Right ventricle myocardium superior (tissue), 1 donor: ENCODE measurements at regions not wholly inside any gene's neighbourhood (a gene's known extent, or its start where the extent isn't known, plus 50 kb on each side); places are given as distances from the start of the nearest gene placed in this dataset.

Experiments used
- ATAC-seq: fragments of 200-7000 bp; cut with Tn5 transposase; one replicate; pipeline ENCODE4 v1.9.1; 2020; ENCODE audit warnings: mild to moderate bottlenecking; ENCODE audit not compliant: poor library complexity
- DNase-seq: peaks from one replicate; pipeline ENCODE4 v3.0.0-alpha.2; 2020
- intact Hi-C: fragments of 100-400 bp; cut with DNase I; formaldehyde crosslinking; loops from one replicate; pipeline ENCODE4 v1.11.2; 2022
- donor health status: DM: no; HTN: yes; CAD: no; lungs with severe emphysema.

- ATAC-seq (no peak), DNase-seq (no peak)
- intact Hi-C loops = no loop called here
These were observed 231.6 kb downstream of the CASP12 start for GRCh38 chr11:104666624-104667023.

- DNase-seq (no peak), ATAC-seq (peak; percentile 55)
- intact Hi-C loops = no loop called here
These were observed 232.6 kb downstream of the CASP12 start for GRCh38 chr11:104665641-104666040.

DNA sequence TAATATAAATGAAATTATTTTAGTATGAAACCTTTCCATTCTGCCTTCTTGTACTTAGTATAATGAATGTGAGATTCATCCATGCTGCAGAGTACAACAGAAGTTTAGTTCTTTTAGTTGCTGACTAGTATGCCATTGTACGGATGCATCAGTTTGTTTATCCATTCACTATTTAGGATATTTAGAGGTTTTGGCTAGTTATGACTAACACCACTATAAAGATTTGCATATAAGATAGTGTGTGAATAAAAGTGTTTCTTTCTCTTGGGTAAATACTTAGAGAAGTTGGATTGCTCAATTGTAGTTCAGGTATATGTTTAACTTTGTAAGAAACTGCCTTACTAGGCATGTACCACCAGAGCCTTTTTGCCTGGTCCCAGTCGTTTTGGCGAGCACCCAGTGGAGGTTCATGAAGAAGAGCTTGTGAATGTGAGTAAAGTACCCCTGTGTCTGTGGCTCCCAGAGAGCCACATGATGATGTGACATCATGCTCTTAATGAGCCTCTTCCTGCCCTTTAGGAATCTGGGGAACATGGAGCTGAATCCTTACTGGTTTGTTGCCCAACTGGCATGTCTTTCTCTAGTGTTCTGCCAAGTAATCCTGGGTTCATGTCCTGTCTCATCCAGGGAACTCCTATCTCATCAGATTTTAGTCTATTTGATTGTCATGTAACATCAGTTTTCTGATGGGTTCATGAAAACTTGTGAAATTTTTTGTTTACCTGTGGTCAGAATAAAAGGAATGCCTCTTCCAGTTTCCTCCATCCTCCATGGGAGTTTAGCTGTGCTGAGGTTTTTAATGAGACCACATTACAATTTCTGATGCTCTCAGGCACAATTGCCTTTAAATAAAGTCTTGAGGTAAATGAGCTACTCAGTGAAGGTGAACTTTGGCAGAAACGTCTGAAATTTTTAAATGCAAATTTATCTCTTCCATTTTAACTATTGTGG lies 234.8 kb downstream of the CASP12 start:
- intact Hi-C loops = no loop called here
- DNase-seq (no peak), ATAC-seq (no peak)

- ATAC-seq = no peak
- DNase-seq = no peak
These were observed 236.4 kb downstream of the CASP12 start for GRCh38 chr11:104661901-104662300.

DNA sequence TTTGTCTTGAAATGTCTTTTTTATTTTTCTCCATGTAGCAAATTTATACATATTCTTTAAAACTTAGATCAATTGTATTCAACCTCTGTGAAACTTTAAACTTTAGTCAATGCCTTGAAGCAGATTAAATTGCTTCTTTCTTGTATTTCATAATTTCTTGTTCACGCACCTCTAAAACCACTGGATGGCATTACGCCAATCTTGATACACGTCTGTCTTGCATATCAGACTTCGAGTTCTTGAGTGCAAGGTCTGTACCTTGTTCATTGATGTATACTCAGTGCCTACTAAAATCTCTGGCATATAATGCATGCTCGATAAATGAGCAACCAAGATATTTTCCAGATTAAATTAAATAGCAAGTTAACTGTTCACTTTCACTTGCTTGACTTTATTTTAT lies 236.8 kb downstream of the CASP12 start:
- no peak for DNase-seq
- ATAC-seq = no peak
- intact Hi-C loops = no loop called here

More at GRCh38 chr11:104661901-104662300, 236.4 kb downstream of the CASP12 start:
- intact Hi-C loops = no loop called here

DNA sequence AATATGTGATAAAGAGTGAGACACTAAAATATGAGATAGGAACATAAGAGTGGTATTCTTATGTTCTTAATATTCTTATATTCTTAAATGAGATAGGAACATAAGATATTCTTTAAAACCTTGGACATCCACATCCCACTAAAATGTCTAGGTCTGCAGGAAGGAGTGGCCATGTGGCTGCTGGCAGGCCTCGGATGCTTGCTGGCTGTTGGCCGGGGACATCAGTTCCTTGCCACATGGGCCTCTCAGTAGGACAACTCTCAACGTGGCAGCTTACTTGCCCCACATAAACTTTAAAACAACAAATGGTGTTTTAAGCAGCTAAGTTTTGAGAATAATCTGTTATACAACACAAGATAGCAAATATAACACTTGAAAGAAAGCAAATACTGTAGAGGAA lies 240.1 kb downstream of the CASP12 start:
- ATAC-seq (no peak), DNase-seq (no peak)
- intact Hi-C loops = no loop called here

DNA sequence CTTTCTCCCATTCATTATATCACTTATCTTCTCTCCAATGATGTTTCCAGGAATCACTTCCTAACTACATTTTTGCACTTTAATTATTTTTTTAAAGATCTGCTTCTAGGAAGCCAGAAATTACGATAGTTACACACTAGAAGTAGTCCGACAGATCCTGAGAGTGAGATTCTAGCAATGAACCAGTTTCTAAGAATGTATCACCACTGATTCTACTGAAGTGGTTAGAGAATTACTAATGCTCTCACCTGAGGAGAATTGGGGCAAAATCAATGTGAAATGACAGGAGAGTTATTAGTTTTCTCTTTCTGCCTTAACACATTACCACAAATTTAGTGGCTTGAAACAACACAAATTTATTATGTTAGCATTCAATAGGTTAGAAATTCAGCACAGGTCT lies 241.2 kb downstream of the CASP12 start:
- intact Hi-C loops = no loop called here
- ATAC-seq = no peak
- no peak for DNase-seq

GRCh38 chr11:104655066-104655465 lies 243.2 kb downstream of the CASP12 start:
- intact Hi-C loops = no loop called here

DNA sequence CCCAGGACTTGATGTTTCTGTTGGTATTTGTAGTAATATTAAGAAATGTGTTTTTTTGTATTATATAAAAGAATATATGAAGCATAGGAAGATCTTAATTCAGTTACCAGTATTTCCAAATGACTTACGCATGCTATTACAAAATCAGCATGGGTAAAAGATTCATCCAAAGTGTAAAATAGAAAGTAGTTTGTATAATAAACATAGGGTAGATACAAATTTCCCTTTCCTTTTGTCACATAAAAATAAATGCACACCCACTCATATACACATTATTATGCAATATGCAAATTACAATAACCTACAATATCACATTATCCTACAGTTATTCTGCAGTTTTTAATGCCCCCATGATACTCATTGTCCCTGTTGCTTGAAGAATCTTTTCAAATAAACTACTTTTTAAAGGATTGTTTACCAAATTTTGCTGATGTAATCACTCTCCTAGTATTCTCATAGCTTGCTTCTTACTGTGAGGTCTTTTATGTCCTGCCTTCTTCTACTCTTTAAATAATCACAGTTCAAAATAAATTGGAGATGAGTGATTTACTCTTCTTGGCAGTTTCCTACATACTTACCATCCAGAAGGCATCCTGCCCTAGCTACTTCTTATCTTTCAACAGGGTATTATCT lies 244.0 kb downstream of the CASP12 start:
- intact Hi-C loops = no loop called here
- ATAC-seq = no peak

More at GRCh38 chr11:104655066-104655465, 243.2 kb downstream of the CASP12 start:
- no peak for DNase-seq
- no peak for ATAC-seq

DNA sequence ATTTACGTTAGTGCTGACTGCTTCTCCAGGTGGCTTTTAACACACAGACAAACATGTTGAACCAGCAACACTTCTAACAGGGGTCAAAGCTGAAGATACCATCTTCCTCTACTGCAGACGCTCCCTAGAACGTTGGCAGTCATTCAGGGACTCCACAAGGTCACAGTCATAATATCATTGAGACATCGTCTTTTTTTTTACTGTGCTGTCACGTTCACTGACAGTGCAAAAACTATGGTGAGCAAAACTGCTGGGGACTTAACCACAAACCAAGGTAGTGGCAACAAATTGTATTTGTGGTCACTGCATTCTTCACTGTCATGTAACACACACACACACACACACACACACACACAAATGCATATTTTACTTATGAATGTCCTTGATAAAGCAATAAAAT lies 244.9 kb downstream of the CASP12 start:
- no peak for DNase-seq
- intact Hi-C loops = no loop called here
- no peak for ATAC-seq

More for the DNA sequence above, 244.0 kb downstream of the CASP12 start:
- no peak for DNase-seq

DNA sequence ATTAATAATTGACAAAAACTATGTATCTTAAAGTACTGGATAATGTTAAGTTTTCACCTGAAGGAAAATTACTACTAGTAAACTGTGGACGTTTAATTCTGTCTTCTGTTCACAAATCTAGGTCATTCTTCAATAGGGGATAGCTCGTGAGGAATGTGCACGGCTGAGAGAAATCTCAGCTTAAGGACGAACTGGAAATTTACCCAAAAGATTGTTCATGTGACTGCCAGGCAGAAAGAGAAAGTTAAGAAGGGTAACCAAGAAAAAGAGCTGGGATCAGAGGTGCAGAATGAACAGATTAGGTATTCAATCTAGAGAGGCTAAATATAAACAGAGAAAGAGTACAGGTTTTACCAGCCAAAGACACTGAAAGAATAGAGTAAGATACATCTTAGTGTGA lies 245.3 kb downstream of the CASP12 start:
- intact Hi-C loops = no loop called here
- ATAC-seq = no peak
- no peak for DNase-seq

- DNase-seq (no peak), ATAC-seq (no peak)
- intact Hi-C loops = no loop called here
These were observed 248.0 kb downstream of the CASP12 start for GRCh38 chr11:104650234-104650633.

GRCh38 chr11:104649002-104649401 lies 249.3 kb downstream of the CASP12 start:
- intact Hi-C loops = no loop called here

DNA sequence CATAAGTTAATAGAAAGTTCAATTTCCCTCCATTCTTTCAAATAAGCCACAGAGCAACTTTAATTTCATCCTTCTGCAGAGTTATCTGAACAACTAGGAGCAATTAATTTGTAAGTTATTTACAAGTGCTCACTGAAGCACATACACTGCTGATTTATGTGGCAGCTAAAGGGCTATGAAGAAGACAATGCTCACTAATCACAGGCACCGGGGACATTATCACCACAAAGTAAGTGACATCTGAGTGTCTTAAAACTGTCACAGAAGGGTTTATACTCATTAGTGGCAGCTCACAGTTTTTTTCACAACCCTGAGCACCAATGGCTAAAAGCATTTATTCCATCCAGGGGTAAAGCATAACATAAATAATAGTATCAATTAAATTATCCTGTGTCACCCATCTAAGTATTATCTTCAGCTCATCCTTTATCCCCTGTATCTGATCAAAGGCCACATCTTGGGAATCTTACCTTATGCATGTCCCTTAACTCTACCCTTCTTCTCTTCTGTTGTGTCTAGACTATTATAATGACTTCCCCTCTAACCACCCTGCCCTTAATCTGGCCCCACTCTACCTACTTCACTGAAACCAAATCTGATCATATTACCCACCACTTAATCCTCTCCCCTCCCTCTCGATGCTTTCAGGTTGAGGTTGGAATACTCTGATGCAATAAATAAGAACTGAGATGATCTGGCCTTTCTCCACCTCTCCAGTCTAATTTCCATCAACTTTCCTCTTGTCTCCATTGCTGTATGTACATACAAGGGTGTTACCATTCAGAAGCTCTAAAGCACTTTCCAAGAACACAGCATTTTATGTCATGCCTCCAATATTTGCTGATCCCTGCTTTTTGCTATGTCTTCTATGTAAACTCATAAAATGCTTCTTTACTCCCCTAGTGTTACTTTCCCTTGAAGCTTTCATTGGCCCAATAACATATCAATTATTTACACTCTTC lies 252.7 kb downstream of the CASP12 start:
- intact Hi-C loops = no loop called here
- DNase-seq (no peak), ATAC-seq (no peak)

More at GRCh38 chr11:104649002-104649401, 249.3 kb downstream of the CASP12 start:
- ATAC-seq (no peak), DNase-seq (no peak)

DNA sequence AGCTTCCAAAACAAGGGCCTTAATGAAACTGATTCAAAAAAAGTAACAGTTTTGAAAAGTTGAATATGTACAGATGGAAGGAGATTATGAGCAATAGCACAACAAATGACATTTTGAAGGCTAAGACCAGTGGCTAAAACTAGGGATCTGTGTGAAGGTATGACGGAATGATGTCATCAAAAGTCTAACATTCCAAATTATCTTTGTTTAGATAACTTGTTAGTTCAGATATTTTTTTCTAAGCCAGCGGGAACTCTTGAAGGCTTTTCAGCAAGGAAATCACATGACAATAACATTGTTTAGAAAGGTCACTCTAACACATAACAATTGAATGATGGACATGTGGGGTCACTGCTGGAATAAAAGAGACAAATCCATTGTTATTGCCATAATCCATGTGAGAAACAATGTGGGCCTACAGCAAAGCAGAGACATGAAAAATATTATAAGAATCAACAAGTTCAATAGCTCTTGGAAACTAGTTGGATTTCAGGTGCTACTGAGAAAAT lies 260.5 kb downstream of the CASP12 start:
- intact Hi-C loops = no loop called here
- ATAC-seq = no peak
- DNase-seq = no peak

DNA sequence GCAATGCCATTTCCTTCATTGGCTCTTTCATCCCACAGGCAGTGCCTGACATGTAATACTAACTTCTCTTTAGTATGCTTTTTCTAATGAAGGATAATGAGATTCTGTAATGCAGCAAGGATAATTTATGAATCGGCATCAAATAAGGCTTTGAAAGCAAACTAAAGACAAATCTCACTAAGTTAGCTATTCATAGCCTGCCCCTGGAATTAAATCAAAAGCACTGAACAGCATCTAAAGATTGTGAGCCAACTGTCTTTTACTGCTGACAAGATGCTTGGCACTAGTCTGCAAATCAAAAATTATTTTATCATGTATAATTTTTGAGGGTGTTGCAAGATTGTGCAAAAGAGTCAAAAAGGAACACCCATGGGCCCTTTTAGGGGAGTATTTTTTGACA lies 265.0 kb downstream of the CASP12 start:
- intact Hi-C loops = no loop called here
- ATAC-seq (no peak), DNase-seq (no peak)

- ATAC-seq = no peak
- DNase-seq = no peak
- intact Hi-C loops = no loop called here
These were observed 267.9 kb downstream of the CASP12 start for GRCh38 chr11:104630352-104630751.

DNA sequence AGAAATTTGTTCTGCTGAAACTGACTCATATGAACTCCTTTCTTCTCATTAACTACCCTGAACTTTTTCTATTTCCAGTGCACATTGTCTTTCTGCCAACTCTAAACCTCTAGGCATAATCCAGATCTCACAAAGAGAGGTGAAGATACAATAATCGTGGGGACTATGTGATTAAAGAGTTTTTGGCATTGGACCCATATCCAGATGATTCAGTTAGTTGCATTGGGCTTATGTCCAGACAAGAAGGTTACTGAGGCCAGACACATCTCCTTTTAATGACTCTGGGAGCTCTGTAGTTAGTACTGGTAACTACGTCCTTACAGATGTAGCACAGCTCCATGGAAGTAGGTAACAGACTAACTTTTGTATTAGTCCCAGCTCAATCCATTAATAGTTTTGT lies 273.0 kb downstream of the CASP12 start:
- ATAC-seq (no peak), DNase-seq (no peak)
- intact Hi-C loops = no loop called here

DNA sequence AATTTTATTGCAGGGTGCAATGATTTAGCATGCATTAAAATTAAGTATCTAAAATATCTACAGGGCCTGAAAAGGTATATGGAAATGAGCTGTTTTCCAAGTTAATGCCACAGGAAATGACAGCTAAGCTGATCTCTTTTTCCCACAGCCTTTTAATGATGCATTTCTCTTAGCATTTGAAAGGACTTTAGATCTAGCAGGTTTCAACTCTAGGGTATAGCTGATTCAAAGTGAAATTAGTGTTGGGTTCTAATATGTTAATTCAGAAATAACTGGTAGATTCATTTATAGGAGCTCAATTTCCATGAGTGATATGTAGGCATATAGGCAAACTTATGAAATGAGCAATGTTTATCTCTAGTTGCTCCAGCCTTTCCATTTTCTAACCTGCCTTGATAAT lies 274.2 kb downstream of the CASP12 start:
- ATAC-seq = no peak
- intact Hi-C loops = no loop called here

More for the DNA sequence above, 274.2 kb downstream of the CASP12 start:
- DNase-seq = no peak
